ENCODE measurements at regions not wholly inside any gene's neighbourhood (a gene's known extent, or its start where the extent isn't known, plus 50 kb on each side); places are given as distances from the start of the nearest gene placed in this dataset.

DNA sequence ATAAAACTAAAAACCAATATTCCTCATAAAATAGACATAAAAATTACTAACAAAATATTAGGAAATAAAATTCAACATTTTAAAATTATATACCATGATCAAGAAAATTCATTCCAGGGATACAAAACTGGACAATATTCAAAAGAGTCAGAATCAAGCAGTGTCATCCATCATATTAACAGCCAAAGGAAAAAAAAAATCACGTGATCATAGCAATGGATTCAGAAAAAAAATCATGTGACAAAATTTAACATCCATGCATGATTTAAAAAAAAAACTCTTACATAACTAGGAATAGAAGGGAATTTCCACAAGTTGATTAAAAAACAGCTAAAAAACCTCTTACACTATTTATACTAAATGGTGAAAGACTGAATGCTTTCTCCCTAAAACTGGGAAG is 95.3 kb upstream of the USP47 start:
- intact Hi-C loops (cut with micrococcal nuclease): no loop called here
- TF ChIP-seq, protein P1, sequence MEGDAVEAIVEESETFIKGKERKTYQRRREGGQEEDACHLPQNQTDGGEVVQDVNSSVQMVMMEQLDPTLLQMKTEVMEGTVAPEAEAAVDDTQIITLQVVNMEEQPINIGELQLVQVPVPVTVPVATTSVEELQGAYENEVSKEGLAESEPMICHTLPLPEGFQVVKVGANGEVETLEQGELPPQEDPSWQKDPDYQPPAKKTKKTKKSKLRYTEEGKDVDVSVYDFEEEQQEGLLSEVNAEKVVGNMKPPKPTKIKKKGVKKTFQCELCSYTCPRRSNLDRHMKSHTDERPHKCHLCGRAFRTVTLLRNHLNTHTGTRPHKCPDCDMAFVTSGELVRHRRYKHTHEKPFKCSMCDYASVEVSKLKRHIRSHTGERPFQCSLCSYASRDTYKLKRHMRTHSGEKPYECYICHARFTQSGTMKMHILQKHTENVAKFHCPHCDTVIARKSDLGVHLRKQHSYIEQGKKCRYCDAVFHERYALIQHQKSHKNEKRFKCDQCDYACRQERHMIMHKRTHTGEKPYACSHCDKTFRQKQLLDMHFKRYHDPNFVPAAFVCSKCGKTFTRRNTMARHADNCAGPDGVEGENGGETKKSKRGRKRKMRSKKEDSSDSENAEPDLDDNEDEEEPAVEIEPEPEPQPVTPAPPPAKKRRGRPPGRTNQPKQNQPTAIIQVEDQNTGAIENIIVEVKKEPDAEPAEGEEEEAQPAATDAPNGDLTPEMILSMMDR (IDR thresholded peaks at IDR 0.05; ENCODE audit: extremely low read depth in 1 of 2, insufficient read depth in 1 of 2, low read depth in 1 of 2, low read length in 2 of 2): no peak
- TF ChIP-seq GATA2 (IDR thresholded peaks at IDR 0.05; ENCODE audit: insufficient read depth, insufficient read length, low read depth, low read length) (no peak), POLR2AphosphoS5 (IDR thresholded peaks at IDR 0.05; ENCODE audit: insufficient read depth, low read depth, low read length) (no peak), FOS (IDR thresholded peaks at IDR 0.05; ENCODE audit: borderline replicate concordance, insufficient read depth, low read length) (no peak), POLR2A (IDR thresholded peaks at IDR 0.05; ENCODE audit: low read depth, low read length) (no peak), JUN (IDR thresholded peaks at IDR 0.05; ENCODE audit: borderline replicate concordance, insufficient read depth, insufficient read length, low read depth) (no peak), MYC (IDR thresholded peaks at IDR 0.05; ENCODE audit: low read depth, low read length) (no peak), EZH2 (IDR thresholded peaks at IDR 0.05; ENCODE audit: borderline replicate concordance, low read depth, low read length, severe bottlenecking) (no peak)
- TF ChIP-seq, protein P2, sequence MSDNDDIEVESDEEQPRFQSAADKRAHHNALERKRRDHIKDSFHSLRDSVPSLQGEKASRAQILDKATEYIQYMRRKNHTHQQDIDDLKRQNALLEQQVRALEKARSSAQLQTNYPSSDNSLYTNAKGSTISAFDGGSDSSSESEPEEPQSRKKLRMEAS (IDR thresholded peaks at IDR 0.05; ENCODE audit: insufficient read depth, insufficient read length): no peak
- FAIRE-seq: no peak
- Histone ChIP-seq H3K36me3 (ENCODE audit: control insufficient read depth in 2 of 2, extremely low read depth in 1 of 2, insufficient read depth in 2 of 2, low read length in 2 of 2) (no peaks in the 10 kb centered on the region), H3K4me3 (replicated peaks in 1 of 3; ENCODE audit: insufficient read depth in 1 of 3, low read depth in 1 of 3, low read length in 3 of 3) (no peak overlapping the region), H4K20me1 (replicated peaks; ENCODE audit: control insufficient read depth, extremely low read depth, insufficient read depth, low read length) (no peaks in the 10 kb centered on the region), H3K79me2 (ENCODE audit: control insufficient read depth, insufficient read depth, low read length) (no peaks in the 10 kb centered on the region), H3K27me3 (ENCODE audit: control insufficient read depth in 2 of 2, insufficient read depth in 2 of 2, low read length in 2 of 2) (no peaks in the 10 kb centered on the region), H3K4me2 (ENCODE audit: insufficient read depth, low read length) (no peak overlapping the region), H3K9me1 (replicated peaks; ENCODE audit: control insufficient read depth, extremely low read depth, insufficient read depth, low read length) (no peaks in the 10 kb centered on the region), H3K9ac (replicated peaks; ENCODE audit: extremely low read depth, insufficient read depth, low read length) (no peak overlapping the region), H3K9me3 (replicated peaks; ENCODE audit: control insufficient read depth, insufficient read depth, low read length) (no peaks in the 10 kb centered on the region), H3K27ac (ENCODE audit: insufficient read depth, low read depth, low read length) (no peak overlapping the region), H3K4me1 (ENCODE audit: control insufficient read depth, extremely low read depth, insufficient read depth, low read length) (no peaks in the 10 kb centered on the region), H2AFZ (ENCODE audit: low read depth, low read length) (no peak overlapping the region)
- ChIA-PET CTCF (interaction anchor here (0.9 kb wide), 1 partner anchor 31 kb away, joined by 3 read pairs; no protein-coding TSS in a partner anchor), POLR2A (no interaction called here)
- dilution Hi-C loops (cut with MboI; ENCODE audit: extremely low pct_ligation_motif_present, low sequenced_read_pairs): no loop called here
- no peak for DNase-seq (ENCODE audit: low read depth, low spot score)
- no TSS peak for BruUV-seq (replicated peaks)

All from endothelial cell of umbilical vein (primary cell).